ENCODE measurements at regions not wholly inside any gene's neighbourhood (a gene's known extent, or its start where the extent isn't known, plus 50 kb on each side); places are given as distances from the start of the nearest gene placed in this dataset.
"Not testable (repeated sequence)": the region's sequence is repeated elsewhere in the genome, so short reads cannot be mapped to it uniquely, and the experiment has no call there.

GRCh38 chr16:18204786-18205185, 131.8 kb downstream of the NPIPA8 start:
- not testable (repeated sequence) for TF ChIP-seq SUZ12 (IDR thresholded peaks at IDR 0.05; ENCODE audit: extremely low read depth, insufficient read depth, insufficient read length); ZNF274 (IDR thresholded peaks at IDR 0.05; ENCODE audit: low read depth, low read length); YY1 (IDR thresholded peaks at IDR 0.05; ENCODE audit: insufficient read depth, insufficient read length)
